GM21825 (cell line): ENCODE measurements at regions not wholly inside any gene's neighbourhood (a gene's known extent, or its start where the extent isn't known, plus 50 kb on each side); places are given as distances from the start of the nearest gene placed in this dataset.

Experiments used
- ATAC-seq: cut with Tn5 transposase; IDR thresholded peaks from one replicate; pipeline ENCODE4 v1.9.1; 2021; ENCODE audit warnings: mild to moderate bottlenecking, moderate library complexity; ENCODE audit not compliant: unreplicated experiment

GRCh38 chr6:104434519-104434918 lies 425.2 kb downstream of the HACE1 start:
- ATAC-seq, result no peak

- no peak for ATAC-seq
Measured at GRCh38 chr6:104431096-104431495, 428.6 kb downstream of the HACE1 start.

- ATAC-seq, result no peak
Measured at GRCh38 chr6:104428184-104428583, 431.5 kb downstream of the HACE1 start.

GRCh38 chr6:104423691-104424090 lies 436.0 kb downstream of the HACE1 start:
- no peak for ATAC-seq

- no peak for ATAC-seq
Measured at GRCh38 chr6:104421650-104422049, 438.1 kb downstream of the HACE1 start.

GRCh38 chr6:104418839-104419238 lies 440.9 kb downstream of the HACE1 start:
- no peak for ATAC-seq

- no peak for ATAC-seq
Measured at GRCh38 chr6:104418125-104418524, 441.6 kb downstream of the HACE1 start.

GRCh38 chr6:104414723-104415122 lies 445.0 kb downstream of the HACE1 start:
- ATAC-seq, result no peak

GRCh38 chr6:104413767-104414166 lies 446.0 kb downstream of the HACE1 start:
- no peak for ATAC-seq

- no peak for ATAC-seq
Measured at GRCh38 chr6:104411302-104411701, 448.4 kb downstream of the HACE1 start.

- ATAC-seq, result no peak
Measured at GRCh38 chr6:104409913-104410312, 449.8 kb downstream of the HACE1 start.

GRCh38 chr6:104407957-104408356 lies 451.8 kb downstream of the HACE1 start:
- no peak for ATAC-seq

GRCh38 chr6:104404377-104404776 lies 455.3 kb downstream of the HACE1 start:
- ATAC-seq, result no peak

- ATAC-seq, result no peak
Measured at GRCh38 chr6:104402572-104402971, 457.1 kb downstream of the HACE1 start.

- ATAC-seq, result no peak
Measured at GRCh38 chr6:104401926-104402325, 457.8 kb downstream of the HACE1 start.

- ATAC-seq, result no peak
Measured at GRCh38 chr6:104400844-104401243, 458.9 kb downstream of the HACE1 start.

GRCh38 chr6:104396077-104396476 lies 463.6 kb downstream of the HACE1 start:
- no peak for ATAC-seq

- ATAC-seq, result no peak
Measured at GRCh38 chr6:104381907-104382306, 477.8 kb downstream of the HACE1 start.

GRCh38 chr6:104365451-104366234 lies 494.1 kb downstream of the HACE1 start:
- no peak for ATAC-seq

- ATAC-seq, result no peak
Measured at GRCh38 chr6:104357928-104358327, 501.8 kb downstream of the HACE1 start.

- no peak for ATAC-seq
Measured at GRCh38 chr6:104356197-104356596, 503.5 kb downstream of the HACE1 start.

GRCh38 chr6:104349191-104349590 lies 510.5 kb downstream of the HACE1 start:
- ATAC-seq, result no peak

- no peak for ATAC-seq
Measured at GRCh38 chr6:104344223-104344622, 515.5 kb downstream of the HACE1 start.
